Spleen (tissue), 7 donors: ENCODE measurements at regions not wholly inside any gene's neighbourhood (a gene's known extent, or its start where the extent isn't known, plus 50 kb on each side); places are given as distances from the start of the nearest gene placed in this dataset.

Experiments
- POLR2AphosphoS5 ChIP-seq, 3 donors: sonication (generic); formaldehyde crosslinking; IDR thresholded peaks; one replicate each; pipeline ENCODE4 v1.5.1; 2017; ENCODE audit warnings: antibody characterized with exemption in 3 of 3
- TF ChIP-seq, protein P1 (sequence below), 11 experiments: fragments of 200-600 bp in 7 of 11; fragments of 450-650 bp in 4 of 11; sonication (generic) in 4 of 11; IDR thresholded peaks in 8 of 11; conservative IDR thresholded peaks in 3 of 11; 1 replicate in 7 of 11; 2 replicates in 4 of 11; pipeline versions ENCODE4 v1.4.0 to v1.8.0; 2016 to 2021; ENCODE audit warnings: antibody characterized with exemption in 11 of 11, inconsistent platforms in 4 of 11, mild to moderate bottlenecking in 1 of 11
- donor health status: DM: no; HTN: no; CAD: no; lungs with moderate emphysema.
- donor health status: DM: no; HTN: no; CAD: no.
- donor health status: DM: no; HTN: no; CAD: no.

DNA sequence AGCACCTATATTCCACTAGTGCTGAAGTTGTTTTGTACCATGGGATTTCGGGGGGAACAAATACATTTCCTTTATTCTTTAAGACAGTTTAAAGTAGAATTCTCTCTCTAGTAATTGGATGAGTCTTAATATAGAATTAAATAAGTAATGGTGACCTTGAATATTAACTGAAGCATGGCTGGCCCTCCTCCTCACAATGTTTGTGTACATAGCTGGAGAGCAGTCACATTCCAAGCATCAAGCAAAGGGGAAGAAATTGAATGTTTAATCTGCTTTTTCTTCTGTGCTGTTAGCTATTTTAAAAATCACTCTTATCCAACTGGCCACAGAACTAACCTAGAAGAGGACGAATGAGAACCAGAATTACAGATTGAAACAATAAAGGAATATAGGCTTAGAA, 906.9 kb downstream of the CCSER2 start:
- TF ChIP-seq, protein P1, sequence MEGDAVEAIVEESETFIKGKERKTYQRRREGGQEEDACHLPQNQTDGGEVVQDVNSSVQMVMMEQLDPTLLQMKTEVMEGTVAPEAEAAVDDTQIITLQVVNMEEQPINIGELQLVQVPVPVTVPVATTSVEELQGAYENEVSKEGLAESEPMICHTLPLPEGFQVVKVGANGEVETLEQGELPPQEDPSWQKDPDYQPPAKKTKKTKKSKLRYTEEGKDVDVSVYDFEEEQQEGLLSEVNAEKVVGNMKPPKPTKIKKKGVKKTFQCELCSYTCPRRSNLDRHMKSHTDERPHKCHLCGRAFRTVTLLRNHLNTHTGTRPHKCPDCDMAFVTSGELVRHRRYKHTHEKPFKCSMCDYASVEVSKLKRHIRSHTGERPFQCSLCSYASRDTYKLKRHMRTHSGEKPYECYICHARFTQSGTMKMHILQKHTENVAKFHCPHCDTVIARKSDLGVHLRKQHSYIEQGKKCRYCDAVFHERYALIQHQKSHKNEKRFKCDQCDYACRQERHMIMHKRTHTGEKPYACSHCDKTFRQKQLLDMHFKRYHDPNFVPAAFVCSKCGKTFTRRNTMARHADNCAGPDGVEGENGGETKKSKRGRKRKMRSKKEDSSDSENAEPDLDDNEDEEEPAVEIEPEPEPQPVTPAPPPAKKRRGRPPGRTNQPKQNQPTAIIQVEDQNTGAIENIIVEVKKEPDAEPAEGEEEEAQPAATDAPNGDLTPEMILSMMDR (IDR thresholded peaks at IDR 0.05 in 8 of 11, conservative IDR thresholded peaks at IDR 0.05 in 3 of 11), result no peak
- no peak for TF ChIP-seq POLR2AphosphoS5 (IDR thresholded peaks at IDR 0.05)
